CD4-positive, alpha-beta memory T cell (primary cell): ENCODE measurements at regions not wholly inside any gene's neighbourhood (a gene's known extent, or its start where the extent isn't known, plus 50 kb on each side); places are given as distances from the start of the nearest gene placed in this dataset.

ENCODE experiments used
- CTCF ChIA-PET: fragments of 350-600 bp; sonication (Branson Sonifier 250); formaldehyde crosslinking; loops from one replicate; lab custom pipeline; 2021; ENCODE audit warnings: inconsistent platforms; ENCODE audit not compliant: partially characterized antibody; lab: Charles Lee
- POLR2A ChIA-PET: fragments of 350-600 bp; sonication (Branson Sonifier 250); formaldehyde crosslinking; loops from one replicate; lab custom pipeline; 2021; ENCODE audit not compliant: partially characterized antibody; lab: Charles Lee
- DNase-seq, 5 donors: peaks; one replicate each; pipeline versions ENCODE4 v3.0.0 to v3.0.0-alpha.2; 2020 to 2022; ENCODE audit warnings: mixed read lengths in 1 of 5
- H3K27ac ChIP-seq: one replicate; pipeline ENCODE4 v1.7.0; 2013; ENCODE audit warnings: low read depth, low read length
- H3K27me3 ChIP-seq: 2 replicates; pipeline ENCODE4 v1.7.0; 2013; ENCODE audit warnings: mild to moderate bottlenecking, low read length, moderate library complexity; ENCODE audit not compliant: insufficient read depth
- H3K36me3 ChIP-seq: 2 replicates; pipeline ENCODE4 v1.7.0; 2013; ENCODE audit warnings: mild to moderate bottlenecking, low read length, moderate library complexity; ENCODE audit not compliant: insufficient read depth
- H3K4me1 ChIP-seq: 2 replicates; pipeline ENCODE4 v1.7.0; 2013; ENCODE audit warnings: mild to moderate bottlenecking, low read length, moderate library complexity; ENCODE audit not compliant: insufficient read depth
- H3K4me3 ChIP-seq, 2 donors: one replicate each; pipeline ENCODE4 v1.7.0; 2013; ENCODE audit warnings: low read length in 2 of 2, mild to moderate bottlenecking in 1 of 2
- H3K9me3 ChIP-seq, 2 donors: one replicate each; pipeline ENCODE4 v1.7.0; 2013; ENCODE audit warnings: low read length in 2 of 2, control low read depth in 1 of 2; ENCODE audit not compliant: control insufficient read depth in 1 of 2
- H3K27ac Mint-ChIP-seq, 7 donors: one replicate each; pipeline ENCODE4 v1.8.0; 2020 to 2021; ENCODE audit warnings: mixed read lengths in 7 of 7, mild to moderate bottlenecking in 6 of 7, inconsistent platforms in 3 of 7, moderate library complexity in 3 of 7
- H3K27me3 Mint-ChIP-seq, 2 donors: one replicate each; pipeline ENCODE4 v1.8.0; 2020 to 2021; ENCODE audit warnings: mixed read lengths in 2 of 2
- H3K36me3 Mint-ChIP-seq, 2 donors: one replicate each; pipeline ENCODE4 v1.8.0; 2020 to 2021; ENCODE audit warnings: mixed read lengths in 2 of 2, inconsistent platforms in 1 of 2, mild to moderate bottlenecking in 1 of 2
- H3K4me1 Mint-ChIP-seq, 4 donors: one replicate each; pipeline ENCODE4 v1.8.0; 2020 to 2021; ENCODE audit warnings: mixed read lengths in 4 of 4, mild to moderate bottlenecking in 1 of 4
- H3K4me3 Mint-ChIP-seq, 8 donors: one replicate each; pipeline ENCODE4 v1.8.0; 2020 to 2021; ENCODE audit warnings: mixed read lengths in 8 of 8, mild to moderate bottlenecking in 7 of 8, moderate library complexity in 6 of 8, inconsistent platforms in 3 of 8
- H3K9me3 Mint-ChIP-seq, 8 donors: one replicate each; pipeline ENCODE4 v1.8.0; 2020 to 2021; ENCODE audit warnings: mixed read lengths in 8 of 8, mild to moderate bottlenecking in 5 of 8, inconsistent platforms in 3 of 8, moderate library complexity in 1 of 8
- intact Hi-C: fragments of 100-400 bp; cut with micrococcal nuclease; formaldehyde crosslinking; loops from one replicate; pipeline ENCODE4 v1.15.1; 2023

GRCh38 chr1:8096105-8097011 is 70.2 kb upstream of the ERRFI1 start:
- peaks cover 0 to 1% of the 10 kb centered on the region in 2 donors for H3K27me3 Mint-ChIP-seq
- no peaks in the 10 kb centered on the region for H3K36me3 Mint-ChIP-seq
- peaks cover 0 to 2% (median 0%) of the 10 kb centered on the region in 8 donors for H3K9me3 Mint-ChIP-seq
- intact Hi-C loops: no loop called here
- ChIA-PET POLR2A (no interaction called here), CTCF (no interaction called here)
- H3K36me3 ChIP-seq: no peaks in the 10 kb centered on the region
- H3K9me3 ChIP-seq: no peaks in the 10 kb centered on the region
- H3K4me3 Mint-ChIP-seq: no peak overlapping the region
- peak overlapping the region in 2 of 7 donors; percentile 35 to 39 for H3K27ac Mint-ChIP-seq
- no peak for DNase-seq
- no peak overlapping the region for H3K4me3 ChIP-seq
- H3K27me3 ChIP-seq: no peaks in the 10 kb centered on the region
- peaks cover 15% of the 10 kb centered on the region for H3K4me1 ChIP-seq
- no peak overlapping the region for H3K27ac ChIP-seq
- peaks cover 9 to 21% (median 15%) of the 10 kb centered on the region in 4 donors for H3K4me1 Mint-ChIP-seq

GRCh38 chr1:8095584-8095983 is 69.5 kb upstream of the ERRFI1 start:
- Mint-ChIP-seq H3K9me3 (peaks cover 0 to 2% (median 0%) of the 10 kb centered on the region in 8 donors), H3K4me1 (peaks cover 9 to 21% (median 15%) of the 10 kb centered on the region in 4 donors), H3K27ac (no peak overlapping the region), H3K4me3 (no peak overlapping the region), H3K36me3 (no peaks in the 10 kb centered on the region), H3K27me3 (peaks cover 0 to 3% of the 10 kb centered on the region in 2 donors)
- no peaks in the 10 kb centered on the region for H3K27me3 ChIP-seq
- no peaks in the 10 kb centered on the region for H3K36me3 ChIP-seq
- DNase-seq: no peak
- CTCF ChIA-PET: no interaction called here
- no peak overlapping the region for H3K4me3 ChIP-seq
- H3K27ac ChIP-seq: no peak overlapping the region
- POLR2A ChIA-PET: no interaction called here
- peaks cover 15% of the 10 kb centered on the region for H3K4me1 ChIP-seq
- H3K9me3 ChIP-seq: no peaks in the 10 kb centered on the region
- intact Hi-C loops: no loop called here

GRCh38 chr1:8094481-8095241 is 68.6 kb upstream of the ERRFI1 start:
- H3K27ac Mint-ChIP-seq: no peak overlapping the region
- H3K4me3 Mint-ChIP-seq: no peak overlapping the region
- CTCF ChIA-PET: no interaction called here

GRCh38 chr1:8093221-8093980 is 67.3 kb upstream of the ERRFI1 start:
- H3K9me3 Mint-ChIP-seq: no peaks in the 10 kb centered on the region
- H3K36me3 Mint-ChIP-seq: no peaks in the 10 kb centered on the region
- no peak overlapping the region for H3K27ac Mint-ChIP-seq
- no peak for DNase-seq
- H3K27me3 Mint-ChIP-seq: peaks cover 0 to 5% of the 10 kb centered on the region in 2 donors
- intact Hi-C loops: no loop called here
- Histone ChIP-seq H3K4me3 (no peak overlapping the region), H3K4me1 (peaks cover 15% of the 10 kb centered on the region), H3K27me3 (no peaks in the 10 kb centered on the region), H3K27ac (no peak overlapping the region), H3K9me3 (no peaks in the 10 kb centered on the region), H3K36me3 (no peaks in the 10 kb centered on the region)
- no peak overlapping the region for H3K4me3 Mint-ChIP-seq
- POLR2A ChIA-PET: no interaction called here
- CTCF ChIA-PET: no interaction called here
- peaks cover 9 to 21% (median 15%) of the 10 kb centered on the region in 4 donors for H3K4me1 Mint-ChIP-seq

More at GRCh38 chr1:8094481-8095241, 68.6 kb upstream of the ERRFI1 start:
- peaks cover 15% of the 10 kb centered on the region for H3K4me1 ChIP-seq
- DNase-seq: no peak
- H3K4me1 Mint-ChIP-seq: peaks cover 9 to 21% (median 15%) of the 10 kb centered on the region in 4 donors
- peaks cover 0 to 5% of the 10 kb centered on the region in 2 donors for H3K27me3 Mint-ChIP-seq
- H3K9me3 Mint-ChIP-seq: peaks cover 0 to 2% (median 0%) of the 10 kb centered on the region in 8 donors
- H3K36me3 Mint-ChIP-seq: no peaks in the 10 kb centered on the region
- intact Hi-C loops: no loop called here
- no peak overlapping the region for H3K4me3 ChIP-seq
- H3K36me3 ChIP-seq: no peaks in the 10 kb centered on the region
- H3K27ac ChIP-seq: no peak overlapping the region
- POLR2A ChIA-PET: no interaction called here
- no peaks in the 10 kb centered on the region for H3K9me3 ChIP-seq
- no peaks in the 10 kb centered on the region for H3K27me3 ChIP-seq

- ChIA-PET CTCF (interaction anchor here (0.7 to 0.8 kb wide), 2 partner anchors 9 to 504 kb away, joined by 3 read pairs; no protein-coding TSS in a partner anchor), POLR2A (no interaction called here)
- no peak overlapping the region for H3K4me3 ChIP-seq
- H3K36me3 ChIP-seq: no peaks in the 10 kb centered on the region
- H3K36me3 Mint-ChIP-seq: no peaks in the 10 kb centered on the region
- peaks cover 11% of the 10 kb centered on the region for H3K4me1 ChIP-seq
- peaks cover 9 to 17% (median 12%) of the 10 kb centered on the region in 4 donors for H3K4me1 Mint-ChIP-seq
- H3K27ac Mint-ChIP-seq: no peak overlapping the region
- peaks cover 0 to 5% of the 10 kb centered on the region in 2 donors for H3K27me3 Mint-ChIP-seq
- H3K9me3 Mint-ChIP-seq: no peaks in the 10 kb centered on the region
- intact Hi-C loops: no loop called here
- no peak for DNase-seq
- H3K27ac ChIP-seq: no peak overlapping the region
- no peaks in the 10 kb centered on the region for H3K27me3 ChIP-seq
- no peak overlapping the region for H3K4me3 Mint-ChIP-seq
- H3K9me3 ChIP-seq: no peaks in the 10 kb centered on the region
These were observed 66.5 kb upstream of the ERRFI1 start for GRCh38 chr1:8092657-8093056.

GRCh38 chr1:8091691-8092090 is 65.6 kb upstream of the ERRFI1 start:
- peaks cover 0 to 5% of the 10 kb centered on the region in 2 donors for H3K27me3 Mint-ChIP-seq
- POLR2A ChIA-PET: interaction anchor here (0.6 kb wide), 1 partner anchor 468 kb away, joined by 3 read pairs; no protein-coding TSS in a partner anchor
- intact Hi-C loops: no loop called here

More at GRCh38 chr1:8091691-8092090, 65.6 kb upstream of the ERRFI1 start:
- Mint-ChIP-seq H3K36me3 (no peaks in the 10 kb centered on the region), H3K27ac (no peak overlapping the region), H3K9me3 (no peaks in the 10 kb centered on the region), H3K4me3 (no peak overlapping the region), H3K4me1 (peaks cover 3 to 7% (median 5%) of the 10 kb centered on the region in 4 donors)
- H3K27ac ChIP-seq: no peak overlapping the region
- CTCF ChIA-PET: interaction anchor here (0.8 kb wide), 1 partner anchor 10 kb away, joined by 3 read pairs; no protein-coding TSS in a partner anchor
- H3K4me3 ChIP-seq: no peak overlapping the region
- H3K4me1 ChIP-seq: peaks cover under 1% of the 10 kb centered on the region
- H3K9me3 ChIP-seq: no peaks in the 10 kb centered on the region
- no peaks in the 10 kb centered on the region for H3K36me3 ChIP-seq
- no peaks in the 10 kb centered on the region for H3K27me3 ChIP-seq
- no peak for DNase-seq
